Mesendoderm (in vitro differentiated cells): ENCODE measurements at regions not wholly inside any gene's neighbourhood (a gene's known extent, or its start where the extent isn't known, plus 50 kb on each side); places are given as distances from the start of the nearest gene placed in this dataset.
"Not testable (repeated sequence)": the region's sequence is repeated elsewhere in the genome, so short reads cannot be mapped to it uniquely, and the experiment has no call there.

ENCODE experiments used
- DNase-seq: peaks from one replicate; pipeline ENCODE4 v3.0.0; 2013
- H2AK5ac ChIP-seq: 2 replicates; pipeline ENCODE4 v1.6.1; 2013; ENCODE audit warnings: low read length, inconsistent platforms
- H2BK120ac ChIP-seq: 2 replicates; pipeline ENCODE4 v1.6.1; 2013; ENCODE audit warnings: low read depth, mild to moderate bottlenecking, low read length, moderate library complexity, mixed read lengths
- H2BK15ac ChIP-seq: replicated peaks from 2 replicates; pipeline ENCODE4 v1.6.1; 2013; ENCODE audit warnings: low read depth, mild to moderate bottlenecking, moderate library complexity
- H2BK5ac ChIP-seq: 2 replicates; pipeline ENCODE4 v1.6.1; 2013; ENCODE audit warnings: low read length, inconsistent platforms
- H3K18ac ChIP-seq: 2 replicates; pipeline ENCODE4 v1.6.1; 2013; ENCODE audit warnings: mild to moderate bottlenecking, low read length, mixed read lengths
- H3K23ac ChIP-seq: one replicate; pipeline ENCODE4 v1.6.1; 2013; ENCODE audit warnings: low read length
- H3K27ac ChIP-seq: 2 replicates; pipeline ENCODE4 v1.5.1; 2013; ENCODE audit warnings: low read depth, mild to moderate bottlenecking, inconsistent platforms, low read length, moderate library complexity
- H3K27me3 ChIP-seq: 2 replicates; pipeline ENCODE4 v1.6.1; 2013; ENCODE audit warnings: low read length, control low read depth, mild to moderate bottlenecking, inconsistent platforms; ENCODE audit not compliant: insufficient read depth, poor library complexity
- H3K36me3 ChIP-seq: 2 replicates; pipeline ENCODE4 v1.6.1; 2013; ENCODE audit warnings: low read length, inconsistent platforms; ENCODE audit not compliant: control insufficient read depth, insufficient read depth
- H3K4ac ChIP-seq: one replicate; pipeline ENCODE4 v1.6.1; 2013; ENCODE audit warnings: low read depth, mild to moderate bottlenecking, low read length, moderate library complexity
- H3K4me1 ChIP-seq: 2 replicates; pipeline ENCODE4 v1.6.1; 2013; ENCODE audit warnings: low read depth, low read length, inconsistent platforms; ENCODE audit not compliant: control insufficient read depth
- H3K4me2 ChIP-seq: 2 replicates; pipeline ENCODE4 v1.6.1; 2013; ENCODE audit warnings: low read length
- H3K4me3 ChIP-seq: 2 replicates; pipeline ENCODE4 v1.5.1; 2013; ENCODE audit warnings: mild to moderate bottlenecking, low read length
- H3K56ac ChIP-seq: one replicate; pipeline ENCODE4 v1.6.1; 2013; ENCODE audit warnings: low read length
- H3K79me1 ChIP-seq: 2 replicates; pipeline ENCODE4 v1.6.1; 2013; ENCODE audit warnings: low read length, inconsistent platforms
- H3K79me2 ChIP-seq: 2 replicates; pipeline ENCODE4 v1.6.1; 2013; ENCODE audit warnings: mild to moderate bottlenecking, low read length; ENCODE audit not compliant: control insufficient read depth, insufficient read depth
- H3K9ac ChIP-seq: 2 replicates; pipeline ENCODE4 v1.6.1; 2013; ENCODE audit warnings: low read length, inconsistent platforms
- H4K5ac ChIP-seq: one replicate; pipeline ENCODE4 v1.6.1; 2013; ENCODE audit warnings: low read length
- H4K8ac ChIP-seq: one replicate; pipeline ENCODE4 v1.6.1; 2013; ENCODE audit warnings: low read depth, mild to moderate bottlenecking, control low read depth, low read length, moderate library complexity
- WGBS: extraction: QIAGEN DNeasy Blood & Tissue Kit; methylation state at CpG from one replicate; pipeline ENCODE4 v1.1.7; 2013; ENCODE audit warnings: low lambda C conversion rate, missing lambda C conversion rate; ENCODE audit not compliant: insufficient coverage; ENCODE audit errors: extremely low coverage; 5-methylcytosine and 5-hydroxymethylcytosine counted together

DNA sequence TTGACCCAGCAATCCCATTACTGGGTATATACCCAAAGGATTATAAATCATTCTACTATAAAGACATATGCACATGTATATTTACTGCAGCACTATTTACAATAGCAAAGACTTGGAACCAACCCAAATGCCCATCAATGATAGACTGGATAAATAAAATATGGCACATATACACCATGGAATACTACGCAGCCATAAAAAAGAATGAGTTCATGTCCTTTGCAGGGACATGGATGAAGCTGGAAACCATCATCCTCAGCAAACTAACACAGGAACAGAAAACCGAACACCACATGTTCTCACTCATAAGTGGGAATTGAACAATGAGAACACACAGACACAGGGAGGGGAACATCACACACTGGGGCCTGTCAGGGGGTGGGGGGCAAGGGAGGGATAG lies 862.0 kb downstream of the KCNJ2 start:
- H3K4me2 ChIP-seq, H3K27me3 ChIP-seq, H3K4me3 ChIP-seq, H2BK15ac ChIP-seq, H2AK5ac ChIP-seq, H3K36me3 ChIP-seq, H4K5ac ChIP-seq, H3K79me2 ChIP-seq, H3K79me1 ChIP-seq, H3K56ac ChIP-seq, H3K23ac ChIP-seq, H3K9ac ChIP-seq, H2BK120ac ChIP-seq, H2BK5ac ChIP-seq, H3K4ac ChIP-seq, DNase-seq, H3K18ac ChIP-seq, H4K8ac ChIP-seq, H3K4me1 ChIP-seq, H3K27ac ChIP-seq: not testable (repeated sequence)
- WGBS, result no CpG with 5 or more reads among the region's 2 CpGs

DNA sequence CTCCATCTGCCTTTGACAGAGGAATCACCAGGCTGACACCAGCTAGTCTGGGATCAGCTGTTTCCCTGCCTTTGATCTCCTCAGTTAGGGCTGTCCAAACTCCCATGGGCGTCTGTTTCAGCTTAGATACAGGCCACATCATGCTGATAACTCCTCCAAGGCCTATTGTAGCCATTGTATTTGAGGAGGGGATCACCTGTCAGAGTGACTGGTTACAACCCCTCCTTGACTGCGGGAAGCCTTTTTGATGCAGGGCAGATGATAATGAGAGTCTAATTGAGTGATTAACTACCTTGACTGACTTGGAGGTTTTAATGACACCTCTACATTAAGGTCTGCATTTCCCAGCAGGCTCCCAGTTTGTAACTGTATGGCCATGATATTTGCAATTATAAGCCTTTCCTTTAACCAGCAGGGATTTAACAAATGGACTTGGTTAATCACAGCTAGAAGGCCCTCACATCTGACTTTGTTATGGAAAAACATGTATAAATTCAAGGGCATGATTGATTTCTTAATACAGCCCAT lies 863.5 kb downstream of the KCNJ2 start:
- no peak overlapping the region for H4K8ac ChIP-seq
- H3K4me3 ChIP-seq, result no peak overlapping the region
- H3K79me1 ChIP-seq, result no peaks in the 10 kb centered on the region
- H3K18ac ChIP-seq, result no peak overlapping the region
- no peaks in the 10 kb centered on the region for H3K79me2 ChIP-seq
- no peak overlapping the region for H2BK120ac ChIP-seq
- H3K4me2 ChIP-seq, result no peak overlapping the region
- H3K4ac ChIP-seq, result no peak overlapping the region
- peaks cover 2% of the 10 kb centered on the region for H3K27me3 ChIP-seq
- no peaks in the 10 kb centered on the region for H3K36me3 ChIP-seq
- no CpG with 5 or more reads among the region's 2 CpGs for WGBS
- no peak overlapping the region for H4K5ac ChIP-seq
- H3K9ac ChIP-seq, result no peak overlapping the region
- H2BK5ac ChIP-seq, result no peak overlapping the region
- peak; percentile 98 for DNase-seq
- no peak overlapping the region for H2AK5ac ChIP-seq
- no peak overlapping the region for H3K23ac ChIP-seq
- H3K27ac ChIP-seq, result peak overlapping the region; percentile 30
- no peak overlapping the region for H2BK15ac ChIP-seq
- H3K56ac ChIP-seq, result no peak overlapping the region
- H3K4me1 ChIP-seq, result peaks cover 4% of the 10 kb centered on the region

DNA sequence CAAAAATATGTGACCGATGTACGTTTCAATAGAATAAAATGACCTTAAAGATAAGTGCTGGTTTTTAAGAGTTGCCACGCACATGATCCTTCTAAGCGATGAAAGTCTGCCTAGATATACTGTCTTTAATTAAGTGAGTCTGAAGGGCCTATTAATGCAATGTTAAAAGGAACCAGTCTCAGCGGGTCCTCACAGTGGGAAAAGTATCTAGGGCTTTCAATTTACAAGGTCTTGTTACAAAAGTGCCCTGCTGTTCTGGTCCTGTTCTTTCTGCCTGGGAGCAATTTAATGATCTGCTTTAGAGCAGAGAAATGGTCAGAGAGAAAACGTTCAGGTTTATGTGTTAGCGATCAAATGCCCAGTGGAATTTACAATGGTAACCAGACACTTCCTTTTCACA lies 864.0 kb downstream of the KCNJ2 start:
- Histone ChIP-seq H3K4me2 (no peak overlapping the region), H4K8ac (no peak overlapping the region), H3K27me3 (peaks cover 2% of the 10 kb centered on the region), H2BK5ac (no peak overlapping the region), H3K9ac (no peak overlapping the region), H2AK5ac (no peak overlapping the region), H3K56ac (no peak overlapping the region), H3K4ac (no peak overlapping the region), H2BK15ac (no peak overlapping the region), H3K4me3 (no peak overlapping the region), H3K79me1 (no peaks in the 10 kb centered on the region), H3K79me2 (no peaks in the 10 kb centered on the region), H3K27ac (peak overlapping the region; percentile 30), H4K5ac (no peak overlapping the region), H3K4me1 (peaks cover 4% of the 10 kb centered on the region), H3K18ac (no peak overlapping the region), H3K23ac (no peak overlapping the region), H2BK120ac (no peak overlapping the region), H3K36me3 (no peaks in the 10 kb centered on the region)
- peak; percentile 83 for DNase-seq
- whole genome bisulfite sequencing, result no CpG with 5 or more reads among the region's 7 CpGs

DNA sequence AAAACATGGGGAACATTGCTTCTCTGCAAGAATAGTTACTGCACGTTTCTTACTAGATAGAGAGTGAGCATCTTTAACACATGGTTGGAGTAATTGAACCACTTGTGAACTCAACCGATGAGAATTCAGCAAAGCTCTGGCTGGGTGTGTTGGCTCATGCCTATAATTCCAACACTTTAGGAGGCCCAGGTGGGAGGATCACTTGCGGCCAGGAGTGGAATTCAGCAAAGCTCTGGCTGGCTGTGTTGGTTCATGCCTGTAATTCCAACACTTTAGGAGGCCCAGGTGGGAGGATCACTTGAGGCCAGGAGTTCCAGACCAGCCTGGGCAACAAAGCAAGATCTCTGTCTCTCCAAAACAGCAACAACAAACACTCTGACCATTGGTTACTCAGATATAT lies 865.9 kb downstream of the KCNJ2 start:
- H3K4me3 ChIP-seq, result no peak overlapping the region
- no peak overlapping the region for H4K5ac ChIP-seq
- H3K27ac ChIP-seq, result no peak overlapping the region
- no peak overlapping the region for H3K18ac ChIP-seq
- no peak overlapping the region for H3K23ac ChIP-seq
- no peak overlapping the region for H3K56ac ChIP-seq
- H3K79me1 ChIP-seq, result no peaks in the 10 kb centered on the region
- H3K36me3 ChIP-seq, result no peaks in the 10 kb centered on the region
- H3K27me3 ChIP-seq, result peaks cover 2% of the 10 kb centered on the region
- H4K8ac ChIP-seq, result no peak overlapping the region
- WGBS, result no CpG with 5 or more reads among the region's 3 CpGs
- H2BK5ac ChIP-seq, result no peak overlapping the region
- no peak overlapping the region for H3K9ac ChIP-seq
- no peak overlapping the region for H2AK5ac ChIP-seq
- no peak overlapping the region for H3K4me2 ChIP-seq
- H2BK15ac ChIP-seq, result no peak overlapping the region
- no peaks in the 10 kb centered on the region for H3K79me2 ChIP-seq
- DNase-seq, result peak; percentile 23
- no peak overlapping the region for H3K4ac ChIP-seq
- peaks cover 4% of the 10 kb centered on the region for H3K4me1 ChIP-seq
- H2BK120ac ChIP-seq, result no peak overlapping the region

DNA sequence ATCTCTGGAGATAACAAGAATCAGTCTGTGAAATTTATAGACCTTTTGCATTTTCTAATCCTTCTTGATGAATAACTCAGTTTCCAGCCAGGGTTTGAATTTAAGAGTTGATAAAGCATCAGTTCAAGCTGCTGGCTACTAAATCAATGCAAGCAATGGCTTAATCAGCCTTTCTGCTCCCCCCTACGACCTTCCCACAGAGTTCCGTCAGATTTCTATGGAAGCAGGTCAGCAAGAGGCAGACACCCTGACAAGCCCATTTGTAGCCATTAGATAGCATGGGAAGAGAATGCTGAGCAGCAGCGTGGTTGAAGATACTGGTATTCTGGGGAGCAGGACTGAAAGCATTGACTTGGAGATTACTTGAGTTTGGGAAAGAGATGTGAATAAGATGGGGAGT lies 868.1 kb downstream of the KCNJ2 start:
- H2AK5ac ChIP-seq, result no peak overlapping the region
- H3K36me3 ChIP-seq, result no peaks in the 10 kb centered on the region
- no CpG with 5 or more reads among the region's 3 CpGs for WGBS
- H3K79me1 ChIP-seq, result no peaks in the 10 kb centered on the region
- H3K4me1 ChIP-seq, result peaks cover 4% of the 10 kb centered on the region
- H3K23ac ChIP-seq, result no peak overlapping the region
- H3K18ac ChIP-seq, result no peak overlapping the region
- no peak overlapping the region for H2BK15ac ChIP-seq
- H3K4ac ChIP-seq, result no peak overlapping the region
- no peak overlapping the region for H3K9ac ChIP-seq
- no peak overlapping the region for H3K4me2 ChIP-seq
- H4K5ac ChIP-seq, result no peak overlapping the region
- no peak overlapping the region for H4K8ac ChIP-seq
- H2BK120ac ChIP-seq, result no peak overlapping the region
- no peaks in the 10 kb centered on the region for H3K79me2 ChIP-seq
- no peak overlapping the region for H2BK5ac ChIP-seq
- DNase-seq, result peak; percentile 58
- no peak overlapping the region for H3K56ac ChIP-seq
- H3K27ac ChIP-seq, result no peak overlapping the region
- H3K4me3 ChIP-seq, result no peak overlapping the region
- no peaks in the 10 kb centered on the region for H3K27me3 ChIP-seq

DNA sequence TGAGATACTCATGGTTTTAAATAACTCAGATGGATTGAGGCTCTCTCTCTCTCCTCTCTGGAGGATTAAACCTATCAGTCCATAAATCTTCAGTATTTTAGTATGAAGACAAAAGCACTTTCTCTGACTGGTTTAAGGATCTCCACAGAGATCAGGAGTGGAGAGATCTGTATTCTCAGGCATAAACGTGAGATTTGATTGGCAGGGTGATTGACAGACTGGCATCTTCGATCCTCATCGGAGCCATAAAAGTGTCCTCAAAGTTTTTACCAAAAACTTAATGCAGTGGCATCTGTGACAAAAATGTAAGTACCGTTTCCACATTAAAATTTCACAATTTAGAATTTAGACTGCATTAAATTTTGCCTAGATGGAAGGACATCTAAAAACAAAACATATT lies 870.1 kb downstream of the KCNJ2 start:
- H2BK15ac ChIP-seq, result no peak overlapping the region
- no peak overlapping the region for H3K9ac ChIP-seq
- H3K36me3 ChIP-seq, result no peaks in the 10 kb centered on the region
- H3K79me2 ChIP-seq, result no peaks in the 10 kb centered on the region
- H3K79me1 ChIP-seq, result no peaks in the 10 kb centered on the region
- H3K56ac ChIP-seq, result no peak overlapping the region
- H3K18ac ChIP-seq, result no peak overlapping the region
- no peaks in the 10 kb centered on the region for H3K4me1 ChIP-seq
- DNase-seq, result no peak
- H3K27ac ChIP-seq, result no peak overlapping the region
- WGBS, result no CpG with 5 or more reads among the region's 4 CpGs
- H4K8ac ChIP-seq, result no peak overlapping the region
- no peak overlapping the region for H3K23ac ChIP-seq
- no peak overlapping the region for H2BK120ac ChIP-seq
- H3K4ac ChIP-seq, result no peak overlapping the region
- no peak overlapping the region for H4K5ac ChIP-seq
- H3K4me3 ChIP-seq, result no peak overlapping the region
- H3K4me2 ChIP-seq, result no peak overlapping the region
- H2AK5ac ChIP-seq, result no peak overlapping the region
- H2BK5ac ChIP-seq, result no peak overlapping the region
- no peaks in the 10 kb centered on the region for H3K27me3 ChIP-seq
